Testis (tissue), 2 donors: ENCODE measurements at regions not wholly inside any gene's neighbourhood (a gene's known extent, or its start where the extent isn't known, plus 50 kb on each side); places are given as distances from the start of the nearest gene placed in this dataset.

ENCODE experiments used
- DNase-seq: peaks from one replicate; pipeline ENCODE4 v3.0.0-alpha.2; 2019
- H3K27ac ChIP-seq, 2 donors: fragments of 200-600 bp; sonication (generic); one replicate each; pipeline ENCODE4 v1.5.1; 2019
- H3K27me3 ChIP-seq: fragments of 200-600 bp; sonication (generic); one replicate; pipeline ENCODE4 v1.5.1; 2019
- H3K36me3 ChIP-seq: fragments of 200-600 bp; sonication (generic); one replicate; pipeline ENCODE4 v1.5.1; 2017; ENCODE audit warnings: low read depth; ENCODE audit errors: missing control alignments
- H3K4me1 ChIP-seq: fragments of 200-600 bp; sonication (generic); one replicate; pipeline ENCODE4 v1.5.1; 2019
- H3K4me3 ChIP-seq, 2 donors: fragments of 200-600 bp; sonication (generic); one replicate each; pipeline ENCODE4 v1.5.1; 2017 to 2019
- H3K9me3 ChIP-seq: fragments of 200-600 bp; sonication (generic); one replicate; pipeline ENCODE4 v1.5.1; 2017
- CTCF ChIP-seq, 3 experiments: fragments of 450-650 bp in 2 of 3; fragments of 200-600 bp in 1 of 3; sonication (generic) in 1 of 3; IDR thresholded peaks; one replicate each; pipeline ENCODE4 v1.5.1; 2016 to 2019; ENCODE audit warnings: antibody characterized with exemption in 3 of 3, mild to moderate bottlenecking in 2 of 3, moderate library complexity in 1 of 3
- POLR2A ChIP-seq: fragments of 450-650 bp; IDR thresholded peaks from one replicate; pipeline ENCODE4 v1.6.1; 2017; ENCODE audit warnings: antibody characterized with exemption, mild to moderate bottlenecking, moderate library complexity
- WGBS, 2 donors: methylation state at CpG; one replicate each; pipeline ENCODE4 v1.1.5; 2018; 5-methylcytosine and 5-hydroxymethylcytosine counted together
- intact Hi-C: fragments of 100-400 bp; cut with DNase I; formaldehyde crosslinking; loops from one replicate; pipeline ENCODE4 v1.15.1; 2023; ENCODE audit warnings: low total_unique reads

- no peak overlapping the region for H3K4me3 ChIP-seq
- DNase-seq: no peak
- no peaks in the 10 kb centered on the region for H3K27me3 ChIP-seq
- H3K9me3 ChIP-seq: no peaks in the 10 kb centered on the region
- WGBS, 2 donors: 83 to 84% methylated on average over 5 of the region's 5 CpGs
- H3K4me1 ChIP-seq: no peaks in the 10 kb centered on the region
- H3K27ac ChIP-seq: no peak overlapping the region
- no peak for TF ChIP-seq POLR2A
- TF ChIP-seq CTCF (IDR thresholded peaks at IDR 0.05): no peak
- no peaks in the 10 kb centered on the region for H3K36me3 ChIP-seq
- intact Hi-C loops: no loop called here
These were observed 454.3 kb upstream of the LMO3 start for GRCh38 chr12:17060260-17060659.

- H3K36me3 ChIP-seq: no peaks in the 10 kb centered on the region
- no peaks in the 10 kb centered on the region for H3K27me3 ChIP-seq
- no peaks in the 10 kb centered on the region for H3K9me3 ChIP-seq
- no peak overlapping the region for H3K4me3 ChIP-seq
- DNase-seq: no peak
- no peak overlapping the region for H3K27ac ChIP-seq
- H3K4me1 ChIP-seq: no peaks in the 10 kb centered on the region
- TF ChIP-seq POLR2A (no peak), CTCF (IDR thresholded peaks at IDR 0.05) (no peak)
- intact Hi-C loops: no loop called here
- 64 to 69% methylated on average over 2 of the region's 2 CpGs for WGBS, 2 donors
These were observed 450.6 kb upstream of the LMO3 start for GRCh38 chr12:17056546-17056945.

GRCh38 chr12:17038923-17039322 lies 433.0 kb upstream of the LMO3 start:
- Histone ChIP-seq H3K27ac (no peak overlapping the region), H3K4me3 (no peak overlapping the region), H3K4me1 (no peaks in the 10 kb centered on the region), H3K9me3 (no peaks in the 10 kb centered on the region), H3K27me3 (no peaks in the 10 kb centered on the region), H3K36me3 (no peaks in the 10 kb centered on the region)
- TF ChIP-seq POLR2A (no peak), CTCF (IDR thresholded peaks at IDR 0.05) (no peak)
- no peak for DNase-seq
- intact Hi-C loops: no loop called here

- no peak overlapping the region for H3K4me3 ChIP-seq
- no peaks in the 10 kb centered on the region for H3K4me1 ChIP-seq
- WGBS, 2 donors: 72 to 87% methylated on average over 5 of the region's 5 CpGs
- no peak for TF ChIP-seq POLR2A
- no peaks in the 10 kb centered on the region for H3K9me3 ChIP-seq
- H3K36me3 ChIP-seq: no peaks in the 10 kb centered on the region
- no peaks in the 10 kb centered on the region for H3K27me3 ChIP-seq
- no peak overlapping the region for H3K27ac ChIP-seq
- DNase-seq: no peak
- intact Hi-C loops: no loop called here
These were observed 429.4 kb upstream of the LMO3 start for GRCh38 chr12:17035372-17035771.

- no peak overlapping the region for H3K4me3 ChIP-seq
- H3K4me1 ChIP-seq: no peaks in the 10 kb centered on the region
- H3K27me3 ChIP-seq: no peaks in the 10 kb centered on the region
- no peaks in the 10 kb centered on the region for H3K9me3 ChIP-seq
- H3K27ac ChIP-seq: no peak overlapping the region
- intact Hi-C loops: no loop called here
- H3K36me3 ChIP-seq: no peaks in the 10 kb centered on the region
- TF ChIP-seq CTCF (IDR thresholded peaks at IDR 0.05) (no peak), POLR2A (no peak)
- WGBS, 2 donors: 19 to 30% methylated on average over 1 of the region's 1 CpG
- DNase-seq: no peak
These were observed 424.4 kb upstream of the LMO3 start for GRCh38 chr12:17030338-17030737.
